HEK293 (cell line): ENCODE measurements at regions not wholly inside any gene's neighbourhood (a gene's known extent, or its start where the extent isn't known, plus 50 kb on each side); places are given as distances from the start of the nearest gene placed in this dataset.

ENCODE experiments used
- HOXA7 ChIP-seq: sonication (generic); formaldehyde crosslinking; IDR thresholded peaks from 2 replicates; pipeline ENCODE4 v1.8.1; 2022; ENCODE audit warnings: missing genetic modification reagents, borderline replicate concordance
- KLF10 ChIP-seq: fragments of 450-650 bp; IDR thresholded peaks from 2 replicates; pipeline ENCODE4 v1.5.1; 2018; ENCODE audit warnings: missing biosample characterization, mild to moderate bottlenecking, missing genetic modification characterization
- MYNN ChIP-seq: fragments of 450-650 bp; formaldehyde crosslinking; IDR thresholded peaks from 2 replicates; pipeline ENCODE4 v1.5.1; 2016; ENCODE audit warnings: missing biosample characterization, missing genetic modification characterization, borderline replicate concordance
- ZNF423 ChIP-seq: fragments of 450-650 bp; formaldehyde crosslinking; IDR thresholded peaks from 2 replicates; pipeline ENCODE4 v1.5.1; 2016; ENCODE audit warnings: missing biosample characterization, missing genetic modification characterization
- ZNF561 ChIP-seq: fragments of 450-650 bp; IDR thresholded peaks from 2 replicates; pipeline ENCODE4 v1.5.1; 2018; ENCODE audit warnings: missing biosample characterization, missing genetic modification characterization, borderline replicate concordance
- ZNF837 ChIP-seq: fragments of 450-650 bp; formaldehyde crosslinking; IDR thresholded peaks from 2 replicates; pipeline ENCODE4 v1.5.1; 2016; ENCODE audit warnings: missing biosample characterization, missing genetic modification characterization
- TF ChIP-seq, protein P1 (sequence below): fragments of 450-650 bp; formaldehyde crosslinking; IDR thresholded peaks from 2 replicates; pipeline ENCODE4 v1.5.1; 2016; ENCODE audit warnings: missing biosample characterization, missing genetic modification characterization

DNA sequence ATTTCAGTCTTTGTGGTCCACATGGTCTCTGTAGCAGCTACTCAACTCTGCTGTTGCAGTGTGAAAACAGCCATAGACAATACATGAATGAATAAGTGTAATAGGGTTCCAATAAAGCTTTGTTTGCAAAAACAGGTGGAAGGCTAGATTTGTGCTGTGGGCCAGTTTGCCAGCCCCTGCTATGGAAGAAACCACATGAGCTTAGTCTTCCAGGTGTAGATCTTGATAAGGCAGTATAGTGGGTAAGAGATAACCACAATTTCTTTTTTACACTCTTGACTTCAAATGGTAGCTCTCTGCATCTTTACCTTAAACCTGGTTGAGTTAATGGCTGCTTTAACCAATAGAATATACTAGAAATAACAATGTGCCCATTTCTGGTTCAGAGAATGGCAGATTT is 135.0 kb upstream of the PALS2 start:
- TF ChIP-seq MYNN (tag by site-specific recombination) (no peak), ZNF423 (tag by site-specific recombination) (no peak), ZNF837 (tag by site-specific recombination) (no peak), KLF10 (tag by site-specific recombination) (no peak), ZNF561 (tag by site-specific recombination) (no peak), HOXA7 (CRISPR knock-in tag) (no peak)
- TF ChIP-seq, protein P1, sequence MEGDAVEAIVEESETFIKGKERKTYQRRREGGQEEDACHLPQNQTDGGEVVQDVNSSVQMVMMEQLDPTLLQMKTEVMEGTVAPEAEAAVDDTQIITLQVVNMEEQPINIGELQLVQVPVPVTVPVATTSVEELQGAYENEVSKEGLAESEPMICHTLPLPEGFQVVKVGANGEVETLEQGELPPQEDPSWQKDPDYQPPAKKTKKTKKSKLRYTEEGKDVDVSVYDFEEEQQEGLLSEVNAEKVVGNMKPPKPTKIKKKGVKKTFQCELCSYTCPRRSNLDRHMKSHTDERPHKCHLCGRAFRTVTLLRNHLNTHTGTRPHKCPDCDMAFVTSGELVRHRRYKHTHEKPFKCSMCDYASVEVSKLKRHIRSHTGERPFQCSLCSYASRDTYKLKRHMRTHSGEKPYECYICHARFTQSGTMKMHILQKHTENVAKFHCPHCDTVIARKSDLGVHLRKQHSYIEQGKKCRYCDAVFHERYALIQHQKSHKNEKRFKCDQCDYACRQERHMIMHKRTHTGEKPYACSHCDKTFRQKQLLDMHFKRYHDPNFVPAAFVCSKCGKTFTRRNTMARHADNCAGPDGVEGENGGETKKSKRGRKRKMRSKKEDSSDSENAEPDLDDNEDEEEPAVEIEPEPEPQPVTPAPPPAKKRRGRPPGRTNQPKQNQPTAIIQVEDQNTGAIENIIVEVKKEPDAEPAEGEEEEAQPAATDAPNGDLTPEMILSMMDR = no peak
